GM21619 (cell line): ENCODE measurements at regions not wholly inside any gene's neighbourhood (a gene's known extent, or its start where the extent isn't known, plus 50 kb on each side); places are given as distances from the start of the nearest gene placed in this dataset.
"Not testable (repeated sequence)": the region's sequence is repeated elsewhere in the genome, so short reads cannot be mapped to it uniquely, and the experiment has no call there.

Experiments
- ATAC-seq: cut with Tn5 transposase; IDR thresholded peaks from one replicate; pipeline ENCODE4 v1.9.1; 2021; ENCODE audit not compliant: unreplicated experiment

GRCh38 chr2:237005341-237005740 is 80.3 kb upstream of the COPS8 start:
- not testable (repeated sequence) for ATAC-seq

DNA sequence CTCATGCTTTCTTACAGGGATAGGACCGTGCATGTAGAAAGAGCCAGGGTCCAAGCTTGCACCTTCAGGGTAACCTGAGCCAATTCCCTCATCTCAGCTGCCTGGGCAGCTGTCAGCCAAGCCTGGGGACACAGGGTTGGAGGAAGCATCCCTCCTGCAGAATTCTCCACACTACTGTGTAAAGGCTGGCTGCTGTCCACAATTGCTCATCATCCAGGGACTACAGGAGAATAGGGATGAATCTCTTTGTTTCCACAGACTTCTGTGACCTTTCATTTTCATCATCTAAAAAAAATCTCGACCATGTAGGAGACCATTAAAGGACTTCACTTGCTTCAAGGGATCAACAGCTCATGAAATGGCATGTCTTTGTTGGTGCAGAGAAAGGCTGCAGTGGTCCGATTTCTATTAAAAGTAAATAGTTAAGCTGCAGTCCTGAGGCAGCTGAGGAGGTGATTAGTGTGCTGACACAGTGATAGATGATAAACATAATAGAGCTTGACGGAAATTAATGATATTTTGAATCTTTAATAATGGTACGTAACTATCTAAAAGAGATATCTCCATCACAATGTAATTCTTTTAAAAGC is 74.4 kb upstream of the COPS8 start:
- no peak for ATAC-seq

DNA sequence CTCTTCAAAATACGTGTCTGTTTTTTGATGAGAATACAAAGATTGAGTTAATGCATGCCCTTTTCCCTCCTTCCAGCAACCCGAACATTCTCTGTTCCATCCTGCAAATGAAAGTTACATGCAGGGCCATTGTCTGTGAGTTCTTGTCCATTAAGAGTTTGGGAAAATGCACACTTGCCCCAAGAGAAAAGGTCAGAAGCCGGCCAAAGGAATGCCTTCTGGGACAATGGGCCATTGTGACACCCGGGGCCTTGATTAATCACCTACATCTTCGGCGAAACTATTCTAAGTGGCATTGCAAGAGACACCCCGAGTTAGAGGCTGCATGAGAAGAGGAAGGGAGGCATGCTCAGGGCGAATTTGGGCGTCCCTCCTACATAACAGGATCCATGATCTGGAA is 73.7 kb upstream of the COPS8 start:
- no peak for ATAC-seq

DNA sequence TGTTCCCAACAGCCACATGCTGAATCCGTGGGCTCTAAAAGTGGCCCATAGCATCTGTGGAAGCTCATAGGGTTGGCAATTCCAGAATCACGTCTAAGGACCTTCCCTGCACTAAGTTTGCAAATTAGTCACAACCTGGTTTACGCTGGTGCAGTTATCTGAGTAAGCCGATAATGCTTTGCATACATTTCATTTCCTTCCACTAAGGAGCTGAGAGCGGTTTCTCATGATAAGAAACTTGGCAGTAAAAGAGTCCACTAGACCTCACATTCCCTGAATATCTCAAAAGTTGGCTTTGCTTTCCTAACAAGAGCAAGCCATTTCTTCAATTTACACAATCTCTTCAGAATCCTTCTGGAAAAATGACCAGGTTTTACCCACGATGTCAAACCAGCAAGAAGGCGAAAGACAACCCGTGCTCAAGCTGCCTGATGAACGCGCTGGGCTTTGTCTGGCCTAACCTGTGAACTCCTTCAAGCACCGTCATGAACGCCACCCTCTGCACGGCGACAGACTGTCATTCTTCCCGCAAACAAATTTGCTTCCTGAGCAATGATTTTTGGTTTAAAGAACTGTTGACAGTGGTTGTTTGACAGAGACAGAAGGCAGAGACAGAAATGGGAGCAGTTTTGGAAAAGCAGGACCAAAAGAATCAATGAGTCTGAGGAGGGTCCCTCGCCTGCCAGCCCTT is 73.0 kb upstream of the COPS8 start:
- ATAC-seq: no peak

GRCh38 chr2:237016121-237016915 is 69.4 kb upstream of the COPS8 start:
- no peak for ATAC-seq

DNA sequence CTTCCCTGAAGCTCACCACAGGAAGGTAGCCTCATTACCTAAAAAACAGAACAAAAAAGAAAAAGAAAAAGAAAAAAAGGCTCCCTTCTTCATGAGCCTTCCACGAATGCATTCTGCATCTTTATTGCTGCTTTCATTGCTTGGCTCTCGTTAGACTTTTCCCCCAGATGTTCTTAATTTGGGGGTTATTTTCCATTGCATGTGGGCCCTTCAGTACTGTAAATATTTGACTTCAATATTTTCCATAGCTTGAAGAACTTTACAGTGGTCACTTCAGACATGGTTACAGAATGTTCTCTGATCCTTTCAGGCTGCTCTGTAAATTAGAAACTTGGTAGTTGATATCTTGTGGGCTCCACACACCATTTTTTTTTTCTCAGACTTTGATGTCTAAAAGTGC is 65.6 kb upstream of the COPS8 start:
- no peak for ATAC-seq

- ATAC-seq: no peak
Observed at GRCh38 chr2:237022533-237022932, 63.2 kb upstream of the COPS8 start.

- no peak for ATAC-seq
Observed at GRCh38 chr2:237024255-237024654, 61.4 kb upstream of the COPS8 start.

DNA sequence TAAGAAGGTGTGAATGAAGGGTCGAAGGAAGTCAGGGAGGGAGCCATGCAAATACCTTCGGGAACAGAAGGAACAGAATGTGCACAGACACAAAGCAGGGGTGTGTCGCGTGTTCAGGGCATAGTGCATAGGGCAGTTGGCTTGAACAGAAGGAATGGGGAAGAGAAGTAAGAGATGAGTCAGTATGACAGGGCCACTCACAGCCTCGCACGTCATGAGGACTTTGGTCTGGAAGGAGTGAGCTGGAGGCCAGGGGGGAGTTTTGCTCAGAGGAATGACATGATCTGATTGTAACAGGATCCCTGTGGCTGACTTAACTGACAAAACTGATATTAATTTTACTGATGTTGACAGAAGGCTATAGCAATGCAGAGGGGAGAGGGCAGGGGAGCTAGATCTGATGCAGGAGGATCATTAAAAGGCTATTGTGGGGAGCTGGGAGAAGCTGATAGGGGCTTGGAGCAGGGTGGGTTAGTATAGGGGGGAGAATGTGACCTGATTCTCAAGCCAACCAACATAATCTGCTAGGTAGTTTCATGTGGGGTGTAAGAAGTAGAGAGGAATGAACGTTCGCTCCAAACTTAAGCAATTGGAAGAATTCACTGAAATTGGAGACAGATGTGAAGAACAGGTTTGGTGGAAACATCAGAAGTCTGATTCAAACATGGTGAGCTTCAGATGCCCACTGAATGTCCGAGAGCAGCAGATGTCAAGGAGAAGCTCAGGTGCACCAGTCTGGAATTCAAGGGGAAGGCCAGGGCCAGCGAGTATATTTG is 60.4 kb upstream of the COPS8 start:
- ATAC-seq: no peak

DNA sequence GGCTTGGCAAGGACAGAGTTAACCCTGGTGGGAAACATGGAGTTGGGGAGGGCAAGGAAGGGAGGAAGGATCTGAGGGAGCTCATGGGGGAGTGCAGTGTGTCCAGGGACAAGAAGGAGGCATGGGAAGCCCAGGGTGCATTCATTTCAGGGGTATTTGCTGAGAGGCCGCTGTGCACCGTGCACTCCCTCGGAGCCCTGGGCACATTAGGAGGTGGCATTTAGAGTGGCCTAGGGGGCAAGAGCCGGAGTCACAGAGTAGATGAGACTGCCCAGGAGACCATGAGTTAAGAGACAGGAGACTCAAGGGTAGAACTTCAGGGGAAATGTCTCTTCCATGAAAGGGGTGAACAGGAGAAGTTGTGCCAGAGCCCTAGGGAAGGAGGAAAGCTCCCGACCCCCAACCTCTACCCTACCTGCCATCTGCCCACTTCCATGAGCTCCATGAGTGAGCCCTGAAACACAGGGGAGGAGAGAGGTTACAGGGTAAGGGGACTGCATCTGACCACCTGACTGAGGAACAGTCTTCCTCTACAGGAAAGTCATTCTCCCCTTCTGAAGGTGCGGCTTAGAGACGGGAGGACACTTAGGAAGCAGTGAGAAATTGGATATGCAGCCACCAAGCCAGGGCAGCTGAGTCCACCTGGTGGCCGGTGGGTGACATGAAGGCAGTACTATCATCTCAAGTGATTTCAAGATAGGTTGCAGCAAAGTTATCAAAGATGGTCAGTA is 58.5 kb upstream of the COPS8 start:
- ATAC-seq: peak; percentile 72

DNA sequence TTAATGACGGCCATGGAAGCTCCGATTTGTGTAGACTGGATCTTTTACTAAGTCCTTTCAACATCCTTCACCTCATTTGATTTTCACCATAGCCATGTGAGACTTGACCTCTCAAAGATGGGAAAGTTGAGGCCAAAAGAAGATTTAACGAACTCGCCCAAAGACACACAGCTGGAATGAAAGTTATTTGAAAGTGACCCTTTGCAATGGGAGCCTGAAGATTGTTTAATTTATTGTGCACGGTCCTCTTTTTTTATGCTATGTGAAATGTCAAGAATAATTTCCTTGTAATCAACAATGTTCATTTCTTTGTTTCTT is 58.0 kb upstream of the COPS8 start:
- ATAC-seq: no peak

- no peak for ATAC-seq
Observed at GRCh38 chr2:237030382-237030781, 55.3 kb upstream of the COPS8 start.

- no peak for ATAC-seq
Observed at GRCh38 chr2:237033536-237034060, 52.1 kb upstream of the COPS8 start.

DNA sequence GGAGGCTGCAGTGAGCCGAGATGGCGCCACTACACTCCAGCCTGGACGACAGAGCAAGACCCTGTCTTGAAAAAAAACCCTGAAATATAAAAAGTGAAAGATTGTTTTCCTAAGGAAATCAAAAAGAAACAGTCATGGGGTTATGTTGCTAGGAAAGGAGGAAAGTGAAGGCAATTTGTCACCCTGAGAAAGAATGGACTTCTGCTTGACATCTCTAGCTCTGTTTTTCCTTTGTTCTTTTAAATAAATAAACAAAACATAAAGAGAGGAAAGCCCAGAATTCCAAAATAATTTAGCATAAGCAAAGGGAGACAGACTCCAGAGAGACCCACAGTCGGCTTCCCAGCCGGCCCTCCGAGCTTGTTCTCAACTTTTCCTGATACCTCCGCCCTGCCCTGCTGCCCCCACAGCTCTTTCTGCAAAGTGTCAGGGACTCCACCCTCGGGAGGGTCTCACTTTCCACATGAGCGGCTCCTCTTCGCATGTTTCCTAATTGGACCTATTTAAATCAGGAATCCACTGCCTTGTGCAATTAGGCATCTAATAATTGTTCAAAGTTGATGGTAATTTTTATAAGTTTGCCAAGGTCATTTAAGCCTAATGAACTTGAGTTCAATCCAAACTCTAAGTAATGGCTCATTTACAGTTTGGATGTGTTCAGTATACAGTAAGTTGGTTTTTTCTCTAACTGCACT is 49.8 kb upstream of the COPS8 start:
- ATAC-seq: no peak
